A549 (cell line): ENCODE measurements at regions not wholly inside any gene's neighbourhood (a gene's known extent, or its start where the extent isn't known, plus 50 kb on each side); places are given as distances from the start of the nearest gene placed in this dataset.

Source experiments
- ATAC-seq, 2 experiments: fragments of 200-7000 bp in 1 of 2; fragments of >200 bp in 1 of 2; cut with Nextera tagmentation in 1 of 2; cut with Tn5 transposase in 1 of 2; 3 replicates each; pipeline versions ENCODE4 v1.8.0 to v1.9.1; 2018 to 2020; ENCODE audit warnings: mild to moderate bottlenecking in 1 of 2, moderate library complexity in 1 of 2
- CTCF ChIA-PET: fragments of 300-600 bp; sonication (Branson Sonifier 250); formaldehyde crosslinking; extraction: SDS; loops from one replicate; lab custom pipeline; 2021; ENCODE audit warnings: antibody characterized with exemption, inconsistent platforms; lab: Yijun Ruan, JAX
- POLR2A ChIA-PET: fragments of 350-600 bp; formaldehyde crosslinking; extraction: SDS; loops from one replicate; lab custom pipeline; 2021; ENCODE audit warnings: antibody characterized with exemption, inconsistent platforms; lab: Yijun Ruan, JAX
- DNase-seq, 2 experiments: peaks; one replicate each; pipeline versions ENCODE4 v3.0.0 to v3.0.0-alpha.2; 2011 to 2016; ENCODE audit warnings: low read depth in 1 of 2, low spot score in 1 of 2
- FAIRE-seq: peaks from 2 replicates; lab custom pipeline; 2011; peaks lifted over from hg19 to GRCh38; lab: Jason Lieb, UNC
- H3K27ac ChIP-seq, 2 experiments: fragments of >200 bp; sonication (Bioruptor Twin); formaldehyde crosslinking; 3 replicates each; pipeline ENCODE4 v1.5.1; 2016 to 2017
- H3K4me1 ChIP-seq: fragments of >200 bp; sonication (Bioruptor Twin); formaldehyde crosslinking; 3 replicates; pipeline ENCODE4 v1.6.1; 2016
- H3K4me2 ChIP-seq: fragments of >200 bp; sonication (Bioruptor Twin); formaldehyde crosslinking; 3 replicates; pipeline ENCODE4 v1.6.1; 2016
- H3K4me3 ChIP-seq: fragments of >200 bp; sonication (Bioruptor Twin); formaldehyde crosslinking; 3 replicates; pipeline ENCODE4 v1.5.1; 2016
- H3K9me3 ChIP-seq: fragments of >200 bp; sonication (Bioruptor Twin); formaldehyde crosslinking; 3 replicates; pipeline ENCODE4 v1.6.1; 2016
- EHMT2 ChIP-seq: fragments of 200-600 bp; sonication (generic); IDR thresholded peaks from 2 replicates; pipeline ENCODE4 v1.6.1; 2016; ENCODE audit warnings: antibody characterized with exemption, low read depth, mild to moderate bottlenecking, moderate library complexity
- EP300 ChIP-seq, 2 experiments: fragments of >200 bp; sonication (Bioruptor Twin); formaldehyde crosslinking; IDR thresholded peaks; 2 replicates in 1 of 2; 3 replicates in 1 of 2; pipeline ENCODE4 v1.6.1; 2016 to 2017
- ESRRA ChIP-seq: fragments of 150-350 bp; IDR thresholded peaks from 2 replicates; pipeline ENCODE4 v1.6.1; 2014; ENCODE audit warnings: mild to moderate bottlenecking, low read length, borderline replicate concordance
- FOSB ChIP-seq: fragments of 250-450 bp; sonication (Bioruptor Pico); IDR thresholded peaks from 2 replicates; pipeline ENCODE4 v1.5.0; 2020; ENCODE audit warnings: mild to moderate bottlenecking, moderate library complexity
- HES2 ChIP-seq: fragments of >200 bp; sonication (Bioruptor Twin); formaldehyde crosslinking; IDR thresholded peaks from 2 replicates; pipeline ENCODE4 v1.6.1; 2016
- JUN ChIP-seq, 2 experiments: fragments of >200 bp; sonication (Bioruptor Twin); formaldehyde crosslinking; IDR thresholded peaks; 2 replicates in 1 of 2; 3 replicates in 1 of 2; pipeline ENCODE4 v1.6.1; 2016 to 2017
- MAFK ChIP-seq: fragments of 450-650 bp; IDR thresholded peaks from 2 replicates; pipeline ENCODE4 v1.6.1; 2014; ENCODE audit not compliant: partially characterized antibody
- NFE2L2 ChIP-seq: fragments of 150-350 bp; conservative IDR thresholded peaks from 2 replicates; pipeline ENCODE4 v1.6.1; 2014; ENCODE audit warnings: low read length
- NPAS2 ChIP-seq: fragments of 250-450 bp; sonication (Bioruptor Pico); IDR thresholded peaks from 2 replicates; pipeline ENCODE4 v1.8.0; 2022; ENCODE audit warnings: mild to moderate bottlenecking, moderate library complexity, borderline replicate concordance
- NR3C1 ChIP-seq: fragments of >200 bp; sonication (Bioruptor Twin); formaldehyde crosslinking; IDR thresholded peaks from 3 replicates; pipeline ENCODE4 v1.6.1; 2017
- POLR2A ChIP-seq: IDR thresholded peaks from 2 replicates; pipeline ENCODE4 v1.6.1; 2012; ENCODE audit warnings: mild to moderate bottlenecking, low read length
- RCOR1 ChIP-seq: fragments of 150-350 bp; IDR thresholded peaks from 2 replicates; pipeline ENCODE4 v1.6.1; 2014; ENCODE audit warnings: antibody characterized with exemption, low read length, low read depth
- REST ChIP-seq: fragments of 200-600 bp; sonication (generic); IDR thresholded peaks from 2 replicates; pipeline ENCODE4 v1.6.1; 2016; ENCODE audit warnings: antibody characterized with exemption, mild to moderate bottlenecking, moderate library complexity
- RNF2 ChIP-seq: fragments of 200-600 bp; sonication (generic); IDR thresholded peaks from 2 replicates; pipeline ENCODE4 v1.6.1; 2016; ENCODE audit warnings: low read depth, mild to moderate bottlenecking, antibody characterized with exemption, moderate library complexity, borderline replicate concordance
- SMC3 ChIP-seq: fragments of >200 bp; sonication (Bioruptor Twin); formaldehyde crosslinking; IDR thresholded peaks from 3 replicates; pipeline ENCODE4 v1.6.1; 2018; ENCODE audit warnings: inconsistent platforms
- SREBF2 ChIP-seq: fragments of 450-650 bp; IDR thresholded peaks from 2 replicates; pipeline ENCODE4 v1.6.1; 2014; ENCODE audit warnings: mild to moderate bottlenecking, moderate library complexity
- TP53 ChIP-seq: fragments of 250-450 bp; sonication (Bioruptor Pico); IDR thresholded peaks from 2 replicates; pipeline ENCODE4 v1.5.0; 2021; ENCODE audit warnings: mild to moderate bottlenecking, moderate library complexity
- USF2 ChIP-seq: fragments of 450-650 bp; IDR thresholded peaks from 2 replicates; pipeline ENCODE4 v1.6.1; 2014; ENCODE audit warnings: antibody characterized with exemption
- ZNF302 ChIP-seq: fragments of 250-450 bp; sonication (Bioruptor Pico); IDR thresholded peaks from 2 replicates; pipeline ENCODE4 v1.9.0; 2021; ENCODE audit warnings: inconsistent platforms, mild to moderate bottlenecking, moderate library complexity
- WGBS: methylation state at CpG from one replicate; pipeline ENCODE4 v1.1.6; 2017; ENCODE audit errors: missing lambda C conversion rate; 5-methylcytosine and 5-hydroxymethylcytosine counted together

- DNase-seq (no peak), FAIRE-seq (no peak), ATAC-seq (no peak)
- ChIA-PET CTCF (interaction anchor here (0.6 kb wide), 1 partner anchor 1290 kb away, joined by 3 read pairs; no protein-coding TSS in a partner anchor), POLR2A (no interaction called here)
- H3K4me3 ChIP-seq = no peak overlapping the region
- TF ChIP-seq RNF2 (no peak), SMC3 (no peak)
- no peak overlapping the region for H3K4me2 ChIP-seq
- no peaks in the 10 kb centered on the region for H3K4me1 ChIP-seq
- WGBS = 64% methylated on average over 8 of the region's 8 CpGs
- H3K9me3 ChIP-seq = peaks cover 10% of the 10 kb centered on the region
- H3K27ac ChIP-seq = no peak overlapping the region
Observed at GRCh38 chr11:130728185-130729180, 187.8 kb downstream of the SNX19 start.

GRCh38 chr11:130729193-130729592 is 187.1 kb downstream of the SNX19 start:
- ATAC-seq = no peak

More at GRCh38 chr11:130729193-130729592, 187.1 kb downstream of the SNX19 start:
- FAIRE-seq (no peak), DNase-seq (no peak)
- Histone ChIP-seq H3K4me2 (no peak overlapping the region), H3K27ac (no peak overlapping the region), H3K9me3 (peaks cover 11% of the 10 kb centered on the region), H3K4me1 (no peaks in the 10 kb centered on the region), H3K4me3 (no peak overlapping the region)
- POLR2A ChIA-PET = no interaction called here
- TF ChIP-seq RNF2 = no peak
- no peak for TF ChIP-seq EHMT2
- no peak for TF ChIP-seq FOSB (CRISPR knock-in tag)
- no peak for TF ChIP-seq EP300 (IDR thresholded peaks at IDR 0.05)
- TF ChIP-seq RCOR1 = no peak
- TF ChIP-seq MAFK = no peak
- TF ChIP-seq ESRRA = no peak
- TF ChIP-seq NPAS2 = no peak
- no peak for TF ChIP-seq SREBF2
- TF ChIP-seq USF2 = no peak
- TF ChIP-seq REST = no peak
- no peak for TF ChIP-seq HES2
- TF ChIP-seq POLR2A = no peak
- TF ChIP-seq ZNF302 = no peak
- no peak for TF ChIP-seq JUN (IDR thresholded peaks at IDR 0.05)
- no peak for TF ChIP-seq TP53
- no peak for TF ChIP-seq NFE2L2
- TF ChIP-seq NR3C1 = no peak
- CTCF ChIA-PET = no interaction called here
